Endothelial cell of umbilical vein (primary cell): ENCODE measurements at regions not wholly inside any gene's neighbourhood (a gene's known extent, or its start where the extent isn't known, plus 50 kb on each side); places are given as distances from the start of the nearest gene placed in this dataset.

Source experiments
- BruUV-seq: library from RNA; stranded (reverse); fragments of 400-500 nt; replicated peaks from 2 replicates; lab custom pipeline; 2021; lab: Mats Ljungman, UMichigan
- CTCF ChIA-PET: fragments of 300-600, 350-600 bp; sonication (Branson Sonifier 250); formaldehyde crosslinking; loops from one replicate; lab custom pipeline; 2021; ENCODE audit warnings: antibody characterized with exemption, inconsistent platforms; lab: Charles Lee
- POLR2A ChIA-PET: fragments of 300-600, 350-600 bp; sonication (Branson Sonifier 250); formaldehyde crosslinking; loops from one replicate; lab custom pipeline; 2021; ENCODE audit warnings: antibody characterized with exemption, inconsistent platforms; lab: Charles Lee
- DNase-seq: peaks from one replicate; pipeline ENCODE4 v3.0.0-alpha.2; 2011; ENCODE audit warnings: low read depth, low spot score
- FAIRE-seq: peaks from 2 replicates; lab custom pipeline; 2011; peaks lifted over from hg19 to GRCh38; lab: Jason Lieb, UNC
- H2AFZ ChIP-seq: 2 replicates; pipeline ENCODE4 v1.6.0; 2012; ENCODE audit warnings: low read depth, low read length, control low read depth, inconsistent platforms
- H3K27ac ChIP-seq: 2 replicates; pipeline ENCODE4 v1.5.1; 2011; ENCODE audit warnings: low read depth, mild to moderate bottlenecking, control low read depth, low read length, moderate library complexity; ENCODE audit not compliant: insufficient read depth
- H3K27me3 ChIP-seq, 2 experiments: 2 replicates each; pipeline versions ENCODE4 v1.6.0 to v1.6.1; 2011; ENCODE audit warnings: low read length in 2 of 2, mixed read lengths in 1 of 2; ENCODE audit not compliant: control insufficient read depth in 2 of 2, insufficient read depth in 2 of 2
- H3K36me3 ChIP-seq, 2 experiments: 2 replicates in 1 of 2; 3 replicates in 1 of 2; pipeline ENCODE4 v1.5.1; 2011; ENCODE audit warnings: low read length in 2 of 2, mild to moderate bottlenecking in 1 of 2, moderate library complexity in 1 of 2; ENCODE audit not compliant: control insufficient read depth in 2 of 2, insufficient read depth in 2 of 2; ENCODE audit errors: extremely low read depth in 1 of 2
- H3K4me1 ChIP-seq: 3 replicates; pipeline ENCODE4 v1.5.1; 2011; ENCODE audit warnings: mild to moderate bottlenecking, low read length; ENCODE audit not compliant: control insufficient read depth, insufficient read depth; ENCODE audit errors: extremely low read depth
- H3K4me2 ChIP-seq: 2 replicates; pipeline ENCODE4 v1.6.1; 2011; ENCODE audit warnings: low read length, control low read depth, mixed read lengths; ENCODE audit not compliant: insufficient read depth
- H3K4me3 ChIP-seq, 3 experiments: fragments of 200-600 bp in 1 of 3; sonication (generic), shearing (Covaris generic) in 1 of 3; replicated peaks in 1 of 3; 2 replicates each; pipeline ENCODE4 v1.5.1; 2011 to 2016; ENCODE audit warnings: control low read depth in 3 of 3, low read length in 3 of 3, mild to moderate bottlenecking in 2 of 3, inconsistent platforms in 1 of 3, low read depth in 1 of 3, moderate library complexity in 1 of 3; ENCODE audit not compliant: insufficient read depth in 1 of 3
- H3K79me2 ChIP-seq: 2 replicates; pipeline ENCODE4 v1.6.0; 2012; ENCODE audit warnings: low read length, inconsistent platforms; ENCODE audit not compliant: control insufficient read depth, insufficient read depth
- H3K9ac ChIP-seq: replicated peaks from 2 replicates; pipeline ENCODE3; 2011; ENCODE audit warnings: low read length, control low read depth; ENCODE audit not compliant: insufficient read depth; ENCODE audit errors: extremely low read depth
- H3K9me1 ChIP-seq: replicated peaks from 3 replicates; pipeline ENCODE4 v1.6.0; 2011; ENCODE audit warnings: mild to moderate bottlenecking, low read length; ENCODE audit not compliant: control insufficient read depth, insufficient read depth; ENCODE audit errors: extremely low read depth
- H3K9me3 ChIP-seq: replicated peaks from 2 replicates; pipeline ENCODE4 v1.5.1; 2012; ENCODE audit warnings: low read length, inconsistent platforms; ENCODE audit not compliant: control insufficient read depth, insufficient read depth
- H4K20me1 ChIP-seq: replicated peaks from 2 replicates; pipeline ENCODE3; 2011; ENCODE audit warnings: mild to moderate bottlenecking, low read length; ENCODE audit not compliant: control insufficient read depth, insufficient read depth; ENCODE audit errors: extremely low read depth
- EZH2 ChIP-seq: IDR thresholded peaks from 2 replicates; pipeline ENCODE4 v1.6.1; 2012; ENCODE audit warnings: borderline replicate concordance, low read depth, mild to moderate bottlenecking, moderate library complexity, low read length, inconsistent platforms; ENCODE audit not compliant: severe bottlenecking
- FOS ChIP-seq: IDR thresholded peaks from 2 replicates; pipeline ENCODE4 v1.6.1; 2011; ENCODE audit warnings: mild to moderate bottlenecking, low read length, moderate library complexity, borderline replicate concordance; ENCODE audit not compliant: insufficient read depth
- GATA2 ChIP-seq: IDR thresholded peaks from 2 replicates; pipeline ENCODE4 v1.7.0; 2011; ENCODE audit warnings: low read depth, mild to moderate bottlenecking, moderate library complexity, mixed read lengths, low read length; ENCODE audit not compliant: insufficient read length, insufficient read depth
- JUN ChIP-seq: IDR thresholded peaks from 2 replicates; pipeline ENCODE4 v1.6.1; 2011; ENCODE audit warnings: borderline replicate concordance, low read depth; ENCODE audit not compliant: insufficient read length, insufficient read depth
- MYC ChIP-seq: IDR thresholded peaks from one replicate; pipeline ENCODE4 v1.6.1; 2011; ENCODE audit warnings: mild to moderate bottlenecking, low read depth, low read length
- POLR2A ChIP-seq: IDR thresholded peaks from 2 replicates; pipeline ENCODE4 v1.6.1; 2012; ENCODE audit warnings: low read depth, mild to moderate bottlenecking, control low read depth, low read length
- POLR2AphosphoS5 ChIP-seq: IDR thresholded peaks from 2 replicates; pipeline ENCODE4 v1.6.1; 2012; ENCODE audit warnings: low read depth, mild to moderate bottlenecking, control low read depth, low read length, moderate library complexity; ENCODE audit not compliant: insufficient read depth
- dilution Hi-C: fragments of 300-500 bp; cut with MboI; formaldehyde crosslinking; loops from one replicate; pipeline ENCODE4 v1.15.0; 2019; ENCODE audit warnings: low sequenced_read_pairs; ENCODE audit not compliant: extremely low pct_ligation_motif_present
- intact Hi-C: fragments of 100-400 bp; cut with micrococcal nuclease; formaldehyde crosslinking; loops from one replicate; pipeline ENCODE4 v1.10.0; 2022
- TF ChIP-seq, protein P1 (sequence below): IDR thresholded peaks from 2 replicates; pipeline ENCODE4 v1.6.1; 2011; ENCODE audit not compliant: insufficient read depth, insufficient read length
- TF ChIP-seq, protein P2 (sequence below), 2 donors: IDR thresholded peaks; 1 replicate in 1 of 2; 2 replicates in 1 of 2; pipeline ENCODE4 v1.5.1; 2011; ENCODE audit warnings: low read length in 2 of 2, mild to moderate bottlenecking in 2 of 2, moderate library complexity in 2 of 2, control low read depth in 1 of 2, inconsistent platforms in 1 of 2, low read depth in 1 of 2; ENCODE audit not compliant: insufficient read depth in 1 of 2; ENCODE audit errors: extremely low read depth in 1 of 2

DNA sequence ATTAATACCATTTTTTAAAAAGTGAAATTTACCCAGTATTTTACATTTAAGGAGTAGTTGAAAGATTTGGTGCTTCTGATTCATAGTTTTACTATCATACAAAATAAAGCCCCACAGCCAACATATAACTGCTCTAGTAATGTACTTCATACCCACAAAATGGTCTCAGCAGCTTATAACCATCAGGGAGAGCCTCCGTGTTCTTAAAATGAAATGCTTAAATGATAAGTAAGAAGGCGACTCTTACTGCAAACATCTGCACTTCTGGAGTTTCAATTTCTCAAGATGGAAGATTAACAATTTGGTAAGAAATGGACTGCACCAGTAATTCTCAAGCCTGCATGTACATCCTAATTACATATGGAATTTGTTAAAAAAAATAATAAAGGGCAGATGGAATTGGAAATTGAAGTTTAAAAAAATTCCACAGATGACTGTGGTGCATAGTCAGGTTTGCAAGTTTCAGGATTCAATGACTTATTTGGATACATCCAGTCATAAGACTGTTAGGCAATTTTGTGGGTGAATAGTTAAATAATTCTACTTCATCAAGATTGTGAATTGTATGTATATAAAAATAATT, 461.0 kb downstream of the KIF20B start:
- FAIRE-seq (no peak), DNase-seq (no peak)
- Histone ChIP-seq H2AFZ (no peak overlapping the region), H3K27me3 (no peaks in the 10 kb centered on the region), H3K27ac (no peak overlapping the region), H3K4me1 (no peaks in the 10 kb centered on the region), H3K79me2 (no peaks in the 10 kb centered on the region), H3K36me3 (no peaks in the 10 kb centered on the region), H3K4me2 (no peak overlapping the region), H3K9me3 (no peaks in the 10 kb centered on the region), H3K4me3 (no peak overlapping the region), H3K9me1 (no peaks in the 10 kb centered on the region), H4K20me1 (no peaks in the 10 kb centered on the region), H3K9ac (no peak overlapping the region)
- dilution Hi-C loops = no loop called here
- intact Hi-C loops = no loop called here
- TF ChIP-seq JUN = no peak
- no peak for TF ChIP-seq FOS
- TF ChIP-seq GATA2 = no peak
- no peak for TF ChIP-seq POLR2AphosphoS5
- no peak for TF ChIP-seq MYC
- no peak for TF ChIP-seq EZH2
- no peak for TF ChIP-seq POLR2A
- TF ChIP-seq, protein P1, sequence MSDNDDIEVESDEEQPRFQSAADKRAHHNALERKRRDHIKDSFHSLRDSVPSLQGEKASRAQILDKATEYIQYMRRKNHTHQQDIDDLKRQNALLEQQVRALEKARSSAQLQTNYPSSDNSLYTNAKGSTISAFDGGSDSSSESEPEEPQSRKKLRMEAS = no peak
- TF ChIP-seq, protein P2, sequence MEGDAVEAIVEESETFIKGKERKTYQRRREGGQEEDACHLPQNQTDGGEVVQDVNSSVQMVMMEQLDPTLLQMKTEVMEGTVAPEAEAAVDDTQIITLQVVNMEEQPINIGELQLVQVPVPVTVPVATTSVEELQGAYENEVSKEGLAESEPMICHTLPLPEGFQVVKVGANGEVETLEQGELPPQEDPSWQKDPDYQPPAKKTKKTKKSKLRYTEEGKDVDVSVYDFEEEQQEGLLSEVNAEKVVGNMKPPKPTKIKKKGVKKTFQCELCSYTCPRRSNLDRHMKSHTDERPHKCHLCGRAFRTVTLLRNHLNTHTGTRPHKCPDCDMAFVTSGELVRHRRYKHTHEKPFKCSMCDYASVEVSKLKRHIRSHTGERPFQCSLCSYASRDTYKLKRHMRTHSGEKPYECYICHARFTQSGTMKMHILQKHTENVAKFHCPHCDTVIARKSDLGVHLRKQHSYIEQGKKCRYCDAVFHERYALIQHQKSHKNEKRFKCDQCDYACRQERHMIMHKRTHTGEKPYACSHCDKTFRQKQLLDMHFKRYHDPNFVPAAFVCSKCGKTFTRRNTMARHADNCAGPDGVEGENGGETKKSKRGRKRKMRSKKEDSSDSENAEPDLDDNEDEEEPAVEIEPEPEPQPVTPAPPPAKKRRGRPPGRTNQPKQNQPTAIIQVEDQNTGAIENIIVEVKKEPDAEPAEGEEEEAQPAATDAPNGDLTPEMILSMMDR (IDR thresholded peaks at IDR 0.05; ENCODE audit: extremely low read depth in 1 of 2, insufficient read depth in 1 of 2, low read depth in 1 of 2, low read length in 2 of 2) = no peak
- POLR2A ChIA-PET = no interaction called here
- CTCF ChIA-PET = interaction anchor here (0.8 to 1.6 kb wide), 2 partner anchors 14 to 431 kb away, joined by 3 read pairs; no protein-coding TSS in a partner anchor
- BruUV-seq = no TSS peak
